ENCODE measurements at regions not wholly inside any gene's neighbourhood (a gene's known extent, or its start where the extent isn't known, plus 50 kb on each side); places are given as distances from the start of the nearest gene placed in this dataset.

GRCh38 chr20:52465991-52466390 lies 274.4 kb upstream of the ZFP64 start:
- WGBS, 2 donors, result 73 to 77% methylated on average over 6 of the region's 6 CpGs
- no peak for DNase-seq (ENCODE audit: low spot score in 2 of 2)
- H3K4me3 ChIP-seq, result no peak overlapping the region
- no peaks in the 10 kb centered on the region for H3K4me1 ChIP-seq
- peaks cover 0 to 6% (median 0%) of the 10 kb centered on the region in 4 donors for H3K9me3 ChIP-seq
- TF ChIP-seq POLR2A (IDR thresholded peaks at IDR 0.05) (no peak), EP300 (IDR thresholded peaks at IDR 0.05) (no peak), CTCF (IDR thresholded peaks at IDR 0.05) (no peak)
- no peaks in the 10 kb centered on the region for H3K36me3 ChIP-seq
- no peaks in the 10 kb centered on the region for H3K27me3 ChIP-seq
- H3K27ac ChIP-seq, result no peak overlapping the region

GRCh38 chr20:52461582-52461981 lies 270.0 kb upstream of the ZFP64 start:
- Histone ChIP-seq H3K27ac (no peak overlapping the region), H3K9me3 (peaks cover 0 to 11% (median 0%) of the 10 kb centered on the region in 4 donors), H3K36me3 (no peaks in the 10 kb centered on the region), H3K4me1 (no peaks in the 10 kb centered on the region), H3K27me3 (no peaks in the 10 kb centered on the region), H3K4me3 (no peak overlapping the region)
- 60 to 68% methylated on average over 7 of the region's 7 CpGs for WGBS, 2 donors
- TF ChIP-seq CTCF (IDR thresholded peaks at IDR 0.05) (no peak), POLR2A (IDR thresholded peaks at IDR 0.05) (no peak), EP300 (IDR thresholded peaks at IDR 0.05) (no peak)
- DNase-seq (ENCODE audit: low spot score in 2 of 2), result no peak

- Histone ChIP-seq H3K27ac (no peak overlapping the region), H3K4me1 (no peaks in the 10 kb centered on the region), H3K9me3 (peaks cover 0 to 4% (median 0%) of the 10 kb centered on the region in 4 donors), H3K4me3 (no peak overlapping the region), H3K36me3 (no peaks in the 10 kb centered on the region), H3K27me3 (no peaks in the 10 kb centered on the region)
- WGBS, 2 donors, result 91 to 92% methylated on average over 4 of the region's 4 CpGs
- TF ChIP-seq POLR2A (IDR thresholded peaks at IDR 0.05) (no peak), EP300 (IDR thresholded peaks at IDR 0.05) (no peak), CTCF (IDR thresholded peaks at IDR 0.05) (no peak)
- DNase-seq (ENCODE audit: low spot score in 2 of 2), result no peak
Measured at GRCh38 chr20:52459150-52459549, 267.6 kb upstream of the ZFP64 start.

DNA sequence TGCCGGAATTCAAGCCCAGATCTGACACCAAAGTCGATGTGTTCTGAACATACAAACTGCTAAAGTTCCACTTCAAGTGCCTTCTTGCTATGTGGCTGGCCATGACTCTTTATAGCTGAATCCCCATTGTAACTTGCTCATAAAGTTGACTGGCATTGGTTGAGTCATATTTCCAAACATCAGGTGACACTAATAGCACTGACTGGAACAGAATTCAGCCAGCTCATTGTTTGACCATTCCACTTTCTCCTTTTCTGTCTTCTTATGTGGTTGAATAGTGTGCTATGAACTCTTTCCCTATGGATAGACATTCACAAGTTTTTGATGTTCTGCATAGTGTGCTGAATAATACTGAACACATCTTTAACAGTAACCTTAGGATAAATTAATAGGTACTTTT lies 266.2 kb upstream of the ZFP64 start:
- Histone ChIP-seq H3K9me3 (peaks cover 0 to 4% (median 0%) of the 10 kb centered on the region in 4 donors), H3K27ac (no peak overlapping the region), H3K36me3 (no peaks in the 10 kb centered on the region), H3K4me3 (no peak overlapping the region), H3K4me1 (no peaks in the 10 kb centered on the region), H3K27me3 (no peaks in the 10 kb centered on the region)
- TF ChIP-seq POLR2A (IDR thresholded peaks at IDR 0.05) (no peak), EP300 (IDR thresholded peaks at IDR 0.05) (no peak), CTCF (IDR thresholded peaks at IDR 0.05) (no peak)
- no peak for DNase-seq (ENCODE audit: low spot score in 2 of 2)
- WGBS, 2 donors, result 96 to 97% methylated on average over 2 of the region's 2 CpGs

GRCh38 chr20:52454660-52455059 lies 263.1 kb upstream of the ZFP64 start:
- Histone ChIP-seq H3K4me1 (no peaks in the 10 kb centered on the region), H3K36me3 (no peaks in the 10 kb centered on the region), H3K27me3 (no peaks in the 10 kb centered on the region), H3K9me3 (no peaks in the 10 kb centered on the region), H3K27ac (no peak overlapping the region), H3K4me3 (no peak overlapping the region)
- TF ChIP-seq POLR2A (IDR thresholded peaks at IDR 0.05) (no peak), CTCF (IDR thresholded peaks at IDR 0.05) (no peak), EP300 (IDR thresholded peaks at IDR 0.05) (no peak)
- no peak for DNase-seq (ENCODE audit: low spot score in 2 of 2)
- 35 to 40% methylated on average over 2 of the region's 2 CpGs for WGBS, 2 donors

Measured in tibial nerve (tissue), 4 donors.